VCaP (cell line): ENCODE measurements at regions not wholly inside any gene's neighbourhood (a gene's known extent, or its start where the extent isn't known, plus 50 kb on each side); places are given as distances from the start of the nearest gene placed in this dataset.

ENCODE experiments used
- H3K27ac ChIP-seq: fragments of 450-650 bp; 2 replicates; pipeline ENCODE4 v1.5.1; 2017
- TF ChIP-seq, protein P1 (sequence below): fragments of 450-650 bp; conservative IDR thresholded peaks from 2 replicates; pipeline ENCODE4 v1.5.1; 2017; ENCODE audit warnings: mild to moderate bottlenecking, moderate library complexity

- no peak overlapping the region for H3K27ac ChIP-seq
- TF ChIP-seq, protein P1, sequence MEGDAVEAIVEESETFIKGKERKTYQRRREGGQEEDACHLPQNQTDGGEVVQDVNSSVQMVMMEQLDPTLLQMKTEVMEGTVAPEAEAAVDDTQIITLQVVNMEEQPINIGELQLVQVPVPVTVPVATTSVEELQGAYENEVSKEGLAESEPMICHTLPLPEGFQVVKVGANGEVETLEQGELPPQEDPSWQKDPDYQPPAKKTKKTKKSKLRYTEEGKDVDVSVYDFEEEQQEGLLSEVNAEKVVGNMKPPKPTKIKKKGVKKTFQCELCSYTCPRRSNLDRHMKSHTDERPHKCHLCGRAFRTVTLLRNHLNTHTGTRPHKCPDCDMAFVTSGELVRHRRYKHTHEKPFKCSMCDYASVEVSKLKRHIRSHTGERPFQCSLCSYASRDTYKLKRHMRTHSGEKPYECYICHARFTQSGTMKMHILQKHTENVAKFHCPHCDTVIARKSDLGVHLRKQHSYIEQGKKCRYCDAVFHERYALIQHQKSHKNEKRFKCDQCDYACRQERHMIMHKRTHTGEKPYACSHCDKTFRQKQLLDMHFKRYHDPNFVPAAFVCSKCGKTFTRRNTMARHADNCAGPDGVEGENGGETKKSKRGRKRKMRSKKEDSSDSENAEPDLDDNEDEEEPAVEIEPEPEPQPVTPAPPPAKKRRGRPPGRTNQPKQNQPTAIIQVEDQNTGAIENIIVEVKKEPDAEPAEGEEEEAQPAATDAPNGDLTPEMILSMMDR: no peak
Measured at GRCh38 chr3:127520993-127521392, 69.5 kb downstream of the TPRA1 start.

GRCh38 chr3:127518456-127519081 lies 72.0 kb downstream of the TPRA1 start:
- TF ChIP-seq, protein P1: no peak
- H3K27ac ChIP-seq: no peak overlapping the region

DNA sequence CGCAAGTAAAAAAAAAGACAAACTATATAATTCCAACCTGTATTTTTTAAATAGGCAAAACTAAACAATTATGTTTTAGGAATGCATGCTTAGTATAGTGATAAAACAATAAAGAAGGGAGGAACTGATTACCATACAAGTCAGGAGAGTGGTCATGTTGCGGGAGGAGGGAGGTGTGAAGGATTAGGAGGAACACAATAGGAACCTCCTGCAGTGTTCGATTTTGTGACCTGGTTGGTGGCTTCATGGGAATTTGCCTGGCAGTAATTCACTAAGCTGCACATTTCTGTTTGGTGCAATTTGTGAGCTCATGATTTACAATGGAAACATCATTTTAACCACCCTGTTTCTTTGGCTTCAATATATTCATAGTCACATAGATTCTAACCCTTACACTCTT lies 78.3 kb downstream of the TPRA1 start:
- TF ChIP-seq, protein P1: no peak
- no peak overlapping the region for H3K27ac ChIP-seq

GRCh38 chr3:127501177-127501576 lies 89.4 kb downstream of the TPRA1 start:
- TF ChIP-seq, protein P1: no peak
- H3K27ac ChIP-seq: no peak overlapping the region

GRCh38 chr3:127497676-127498075 lies 92.9 kb downstream of the TPRA1 start:
- TF ChIP-seq, protein P1: no peak
- H3K27ac ChIP-seq: no peak overlapping the region

DNA sequence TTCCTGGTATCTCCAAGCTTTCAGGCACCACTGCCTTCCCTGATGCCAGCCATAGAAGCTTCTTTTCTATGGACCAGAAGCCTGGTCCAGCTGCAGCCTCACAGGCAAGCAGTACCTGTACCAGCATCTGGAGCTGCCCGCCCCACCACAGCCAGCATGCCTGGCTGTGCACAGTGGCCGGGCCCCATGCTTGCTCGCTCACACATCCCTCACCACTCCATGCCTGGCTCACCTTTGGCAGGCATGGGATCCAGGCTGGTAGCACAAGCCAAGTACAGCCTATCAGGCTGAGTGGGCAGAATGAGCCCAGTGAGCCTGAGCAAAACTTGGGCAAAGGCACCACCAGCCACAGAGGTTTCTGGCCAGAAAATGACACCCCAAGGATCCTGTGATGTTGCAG lies 93.4 kb downstream of the TPRA1 start:
- no peak overlapping the region for H3K27ac ChIP-seq
- TF ChIP-seq, protein P1: no peak

GRCh38 chr3:127495821-127496655 lies 94.5 kb downstream of the TPRA1 start:
- no peak overlapping the region for H3K27ac ChIP-seq

More at GRCh38 chr3:127495821-127496655, 94.5 kb downstream of the TPRA1 start:
- TF ChIP-seq, protein P1: no peak
